ENCODE measurements at regions not wholly inside any gene's neighbourhood (a gene's known extent, or its start where the extent isn't known, plus 50 kb on each side); places are given as distances from the start of the nearest gene placed in this dataset.
"Not testable (repeated sequence)": the region's sequence is repeated elsewhere in the genome, so short reads cannot be mapped to it uniquely, and the experiment has no call there.

DNA sequence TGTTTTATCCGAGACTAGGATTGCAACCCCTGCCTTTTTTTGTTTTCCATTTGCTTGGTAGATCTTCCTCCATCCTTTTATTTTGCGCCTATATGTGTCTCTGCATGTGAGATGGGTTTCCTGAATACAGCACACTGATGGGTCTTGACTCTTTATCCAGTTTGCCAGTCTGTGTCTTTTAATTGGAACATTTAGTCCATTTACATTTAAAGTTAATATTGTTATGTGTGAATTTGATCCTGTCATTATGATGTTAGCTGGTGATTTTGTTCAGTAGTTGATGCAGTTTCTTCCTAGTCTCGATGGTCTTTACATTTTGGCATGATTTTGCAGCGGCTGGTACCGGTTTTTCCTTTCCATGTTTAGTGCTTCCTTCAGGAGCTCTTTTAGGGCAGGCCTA lies 216.2 kb downstream of the FZD1 start:
- not testable (repeated sequence) for H3K27ac Mint-ChIP-seq; H3K36me3 Mint-ChIP-seq (ENCODE audit: low read depth); H3K4me1 Mint-ChIP-seq (ENCODE audit: low read depth); H3K27me3 Mint-ChIP-seq (ENCODE audit: low read depth); H3K4me3 Mint-ChIP-seq; DNase-seq (ENCODE audit: low spot score); H3K9me3 Mint-ChIP-seq

DNA sequence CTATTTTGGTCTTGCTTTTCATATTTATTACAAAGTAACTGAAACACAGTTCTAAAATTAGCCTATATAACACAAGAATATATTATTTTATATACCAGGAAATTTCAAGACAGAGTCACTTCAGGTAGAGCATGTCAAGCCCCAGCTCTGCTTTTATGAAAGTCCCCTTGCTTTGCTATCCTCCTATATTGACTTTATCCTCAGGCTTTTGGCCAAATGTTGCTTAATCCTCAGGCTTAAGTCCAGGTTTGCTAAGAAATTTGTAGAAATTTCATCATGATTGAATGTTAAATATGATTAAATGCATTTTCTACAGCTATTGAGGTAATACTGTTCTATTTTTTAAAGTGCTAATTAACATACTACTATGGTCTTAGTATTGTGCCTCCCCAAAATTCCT lies 227.6 kb downstream of the FZD1 start:
- no peaks in the 10 kb centered on the region for H3K27me3 Mint-ChIP-seq (ENCODE audit: low read depth)
- H3K4me1 Mint-ChIP-seq (ENCODE audit: low read depth) = no peaks in the 10 kb centered on the region
- H3K27ac Mint-ChIP-seq = no peak overlapping the region
- no peak for DNase-seq (ENCODE audit: low spot score)
- no peak overlapping the region for H3K4me3 Mint-ChIP-seq
- no peaks in the 10 kb centered on the region for H3K36me3 Mint-ChIP-seq (ENCODE audit: low read depth)
- H3K9me3 Mint-ChIP-seq = peaks cover 3% of the 10 kb centered on the region

DNA sequence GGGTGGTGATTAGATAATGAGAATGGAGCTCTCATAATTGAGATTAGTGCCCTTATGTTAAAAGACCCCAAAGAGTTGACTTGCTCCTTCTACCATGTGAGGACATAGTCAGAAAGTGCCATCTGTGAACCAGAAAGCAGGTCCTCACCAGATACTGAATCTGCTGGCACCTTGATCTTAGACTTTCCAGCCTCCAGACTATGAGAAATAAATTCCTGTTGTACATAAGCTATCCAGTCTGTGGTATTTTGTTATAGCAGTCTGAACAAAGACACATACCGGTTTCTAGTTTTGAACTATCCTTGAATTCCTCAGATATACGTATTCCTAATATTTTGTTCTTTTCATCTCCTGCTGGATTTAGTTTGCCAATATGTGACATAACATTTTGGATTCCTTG lies 228.1 kb downstream of the FZD1 start:
- no peak overlapping the region for H3K27ac Mint-ChIP-seq
- peaks cover 3% of the 10 kb centered on the region for H3K9me3 Mint-ChIP-seq
- DNase-seq (ENCODE audit: low spot score) = no peak
- H3K4me3 Mint-ChIP-seq = no peak overlapping the region
- H3K36me3 Mint-ChIP-seq (ENCODE audit: low read depth) = no peaks in the 10 kb centered on the region
- H3K27me3 Mint-ChIP-seq (ENCODE audit: low read depth) = no peaks in the 10 kb centered on the region
- no peaks in the 10 kb centered on the region for H3K4me1 Mint-ChIP-seq (ENCODE audit: low read depth)

DNA sequence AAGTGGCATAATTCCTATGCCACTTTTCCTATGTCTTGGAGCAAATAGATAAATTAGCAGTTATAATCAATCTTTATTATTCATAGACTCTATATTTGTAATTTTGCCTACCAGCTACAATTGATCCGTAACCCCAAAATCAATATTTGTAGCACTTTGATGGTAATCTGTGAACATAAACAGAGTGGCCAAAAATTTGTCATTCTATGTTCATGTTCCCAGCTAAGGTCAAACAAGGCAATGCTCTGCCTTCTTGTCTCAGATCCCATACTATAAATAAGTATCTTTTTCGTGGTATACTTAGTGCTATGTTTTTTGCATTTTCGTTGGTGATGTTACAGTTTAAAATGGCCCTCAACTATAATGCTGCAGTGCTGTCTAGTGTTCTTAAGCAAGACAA lies 228.5 kb downstream of the FZD1 start:
- Mint-ChIP-seq H3K4me1 (ENCODE audit: low read depth) (no peaks in the 10 kb centered on the region), H3K9me3 (peaks cover 3% of the 10 kb centered on the region), H3K27me3 (ENCODE audit: low read depth) (no peaks in the 10 kb centered on the region), H3K27ac (no peak overlapping the region), H3K36me3 (ENCODE audit: low read depth) (no peaks in the 10 kb centered on the region), H3K4me3 (no peak overlapping the region)
- no peak for DNase-seq (ENCODE audit: low spot score)

DNA sequence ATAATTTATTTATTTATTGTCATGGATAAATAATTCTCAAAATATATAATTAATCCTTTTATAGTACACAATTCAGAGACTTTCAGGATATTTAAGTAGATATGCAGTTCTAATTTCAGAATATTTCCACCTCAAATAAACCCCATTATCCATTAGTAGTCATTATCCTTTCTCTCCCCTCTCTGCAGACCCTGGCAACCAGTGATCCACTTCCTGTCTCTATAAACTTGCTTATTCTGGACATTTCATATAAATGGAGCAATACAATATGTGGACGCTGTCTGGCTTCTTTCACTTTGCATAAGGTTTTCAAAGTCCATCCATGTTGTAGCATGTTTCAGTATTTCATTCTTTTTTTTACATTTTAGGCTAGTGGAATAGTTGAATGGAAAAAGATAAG lies 230.2 kb downstream of the FZD1 start:
- Mint-ChIP-seq H3K4me3 (no peak overlapping the region), H3K4me1 (ENCODE audit: low read depth) (no peaks in the 10 kb centered on the region), H3K36me3 (ENCODE audit: low read depth) (no peaks in the 10 kb centered on the region), H3K9me3 (peaks cover 8% of the 10 kb centered on the region), H3K27me3 (ENCODE audit: low read depth) (no peaks in the 10 kb centered on the region), H3K27ac (no peak overlapping the region)
- DNase-seq (ENCODE audit: low spot score) = no peak

DNA sequence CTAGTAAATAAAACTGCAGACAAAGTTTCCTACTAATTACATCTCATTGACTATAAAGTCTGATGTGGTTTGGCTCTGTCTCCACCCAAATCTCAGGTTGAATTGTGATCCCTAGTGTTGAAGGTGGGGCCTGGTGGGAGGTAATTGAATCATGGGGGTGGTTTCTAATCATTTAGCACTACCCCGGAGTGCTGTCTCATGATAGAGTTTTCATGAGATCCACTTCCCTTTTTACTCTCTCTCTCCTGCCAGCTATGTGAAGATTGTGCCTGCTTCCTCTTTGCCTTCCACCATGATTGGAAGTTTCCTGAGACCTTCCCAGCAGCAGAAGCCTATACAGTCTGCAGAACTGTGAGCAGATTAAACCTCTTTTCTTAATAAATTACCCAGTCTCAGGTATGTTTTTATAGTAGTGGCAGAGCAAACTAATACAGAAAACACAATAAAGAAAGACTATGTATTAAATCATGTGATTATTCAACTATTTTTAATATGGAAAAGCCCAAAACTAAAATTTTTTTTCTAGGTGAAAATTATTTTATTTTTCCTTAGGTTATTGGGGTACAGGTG lies 232.1 kb downstream of the FZD1 start:
- Mint-ChIP-seq H3K36me3 (ENCODE audit: low read depth) (no peaks in the 10 kb centered on the region), H3K27ac (no peak overlapping the region)

DNA sequence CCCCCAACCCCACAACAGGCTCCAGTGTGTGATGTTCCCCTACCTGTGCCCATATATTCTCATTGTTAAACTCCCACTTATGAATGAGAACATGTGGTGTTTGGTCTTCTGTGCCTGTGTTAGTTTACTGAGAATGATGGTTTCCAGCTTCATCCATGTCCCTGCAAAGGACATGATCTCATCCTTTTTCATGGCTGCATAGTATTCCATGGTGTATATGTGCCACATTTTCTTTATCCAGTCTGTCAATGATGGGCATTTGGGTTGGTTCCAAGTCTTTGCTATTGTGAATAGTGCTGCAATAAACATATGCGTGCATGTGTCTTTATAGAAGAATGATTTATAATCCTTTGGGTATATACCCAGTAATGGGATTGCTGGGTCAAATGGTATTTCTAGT lies 233.0 kb downstream of the FZD1 start:
- not testable (repeated sequence) for H3K27ac Mint-ChIP-seq; H3K4me3 Mint-ChIP-seq; H3K36me3 Mint-ChIP-seq (ENCODE audit: low read depth); DNase-seq (ENCODE audit: low spot score); H3K4me1 Mint-ChIP-seq (ENCODE audit: low read depth); H3K27me3 Mint-ChIP-seq (ENCODE audit: low read depth)
- H3K9me3 Mint-ChIP-seq = peaks cover 11% of the 10 kb centered on the region

More for the DNA sequence above, 232.1 kb downstream of the FZD1 start:
- Mint-ChIP-seq H3K4me1 (ENCODE audit: low read depth) (no peaks in the 10 kb centered on the region), H3K27me3 (ENCODE audit: low read depth) (no peaks in the 10 kb centered on the region), H3K9me3 (peaks cover 6% of the 10 kb centered on the region), H3K4me3 (no peak overlapping the region)
- no peak for DNase-seq (ENCODE audit: low spot score)

DNA sequence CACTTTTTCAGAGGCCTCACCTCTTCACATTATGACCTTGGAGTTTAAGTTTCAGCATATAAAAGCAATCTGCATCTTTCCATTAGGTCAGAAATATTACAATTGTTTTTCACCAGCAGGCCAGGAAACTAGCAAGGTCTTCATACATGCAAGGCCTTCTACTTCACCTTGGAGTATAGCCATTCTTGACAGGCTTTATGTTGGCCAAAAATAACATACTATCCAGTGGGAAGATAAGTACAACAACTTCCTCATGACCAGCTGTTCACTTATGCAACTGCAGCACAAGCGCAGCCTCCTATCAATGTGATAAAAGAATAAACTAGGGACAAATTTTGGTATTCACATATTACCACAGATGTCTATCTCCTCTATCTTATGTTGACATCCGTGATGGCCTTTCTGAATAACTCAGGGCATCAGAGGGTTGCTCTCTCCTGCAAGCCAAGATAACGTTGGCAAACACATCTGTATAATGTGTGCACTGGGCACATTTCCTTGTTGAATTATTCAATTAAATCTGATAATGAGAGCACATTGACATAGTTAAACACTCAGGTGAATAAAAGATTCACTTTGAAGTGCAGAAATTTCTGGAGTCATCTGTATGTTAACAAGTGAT lies 239.8 kb downstream of the FZD1 start:
- Mint-ChIP-seq H3K4me3 (no peak overlapping the region), H3K9me3 (peaks cover 7% of the 10 kb centered on the region), H3K27me3 (ENCODE audit: low read depth) (no peaks in the 10 kb centered on the region)

DNA sequence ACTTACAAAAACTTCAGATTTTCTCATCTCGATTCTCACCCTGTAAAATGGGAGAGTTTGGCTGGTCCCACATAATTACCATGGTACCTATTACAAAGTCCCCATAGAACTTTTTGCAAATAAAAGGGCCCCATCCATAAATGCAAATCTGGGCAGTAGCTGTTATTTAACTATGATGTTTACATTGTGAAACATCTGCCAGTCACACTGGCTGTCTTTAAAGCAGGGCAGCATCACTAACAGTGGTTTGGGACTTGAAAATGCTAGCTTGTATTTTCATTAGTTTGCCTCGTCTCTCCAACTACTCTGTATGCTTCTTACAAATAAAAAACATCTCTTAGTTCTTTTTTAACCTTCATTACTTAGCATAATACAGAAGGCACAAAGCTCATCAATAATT lies 240.7 kb downstream of the FZD1 start:
- DNase-seq (ENCODE audit: low spot score) = no peak
- Mint-ChIP-seq H3K27me3 (ENCODE audit: low read depth) (no peaks in the 10 kb centered on the region), H3K9me3 (peaks cover 7% of the 10 kb centered on the region), H3K4me1 (ENCODE audit: low read depth) (no peaks in the 10 kb centered on the region), H3K36me3 (ENCODE audit: low read depth) (no peaks in the 10 kb centered on the region), H3K4me3 (no peak overlapping the region), H3K27ac (no peak overlapping the region)

More for the DNA sequence above, 239.8 kb downstream of the FZD1 start:
- Mint-ChIP-seq H3K27ac (no peak overlapping the region), H3K36me3 (ENCODE audit: low read depth) (no peaks in the 10 kb centered on the region), H3K4me1 (ENCODE audit: low read depth) (no peaks in the 10 kb centered on the region)
- no peak for DNase-seq (ENCODE audit: low spot score)

DNA sequence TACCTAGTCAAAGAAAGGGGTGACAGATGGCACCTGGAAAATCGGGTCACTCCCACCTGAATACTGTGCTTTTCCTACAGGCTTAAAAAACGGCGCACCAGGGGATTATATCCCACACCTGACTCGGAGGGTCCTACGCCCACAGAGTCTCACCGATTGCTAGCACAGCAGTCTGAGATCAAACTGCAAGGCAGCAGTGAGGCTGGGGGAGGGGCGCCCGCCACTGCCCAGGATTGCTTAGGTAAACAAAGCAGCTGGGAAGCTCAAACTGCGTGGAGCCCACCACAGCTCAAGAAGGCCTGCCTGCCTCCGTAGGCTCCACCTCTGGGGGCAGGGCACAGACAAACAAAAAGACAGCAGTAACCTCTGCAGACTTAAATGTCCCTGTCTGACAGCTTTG lies 242.7 kb downstream of the FZD1 start:
- not testable (repeated sequence) for H3K4me3 Mint-ChIP-seq; DNase-seq (ENCODE audit: low spot score); H3K9me3 Mint-ChIP-seq; H3K36me3 Mint-ChIP-seq (ENCODE audit: low read depth); H3K27me3 Mint-ChIP-seq (ENCODE audit: low read depth); H3K4me1 Mint-ChIP-seq (ENCODE audit: low read depth); H3K27ac Mint-ChIP-seq

DNA sequence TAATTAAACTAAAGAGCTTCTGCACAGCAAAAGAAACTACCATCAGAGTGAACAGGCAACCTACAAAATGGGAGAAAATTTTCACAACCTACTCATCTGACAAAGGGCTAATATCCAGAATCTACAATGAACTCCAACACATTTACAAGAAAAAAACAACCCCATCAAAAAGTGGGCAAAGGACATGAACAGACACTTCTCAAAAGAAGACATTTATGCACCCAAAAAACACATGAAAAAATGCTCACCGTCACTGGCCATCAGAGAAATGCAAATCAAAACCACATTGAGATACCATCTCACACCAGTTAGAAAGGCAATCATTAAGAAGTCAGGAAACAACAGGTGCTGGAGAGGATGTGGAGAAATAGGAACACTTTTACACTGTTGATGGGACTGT lies 247.6 kb downstream of the FZD1 start:
- H3K36me3 Mint-ChIP-seq (ENCODE audit: low read depth); H3K27me3 Mint-ChIP-seq (ENCODE audit: low read depth); H3K4me3 Mint-ChIP-seq; H3K9me3 Mint-ChIP-seq; DNase-seq (ENCODE audit: low spot score); H3K27ac Mint-ChIP-seq; H3K4me1 Mint-ChIP-seq (ENCODE audit: low read depth): not testable (repeated sequence)

DNA sequence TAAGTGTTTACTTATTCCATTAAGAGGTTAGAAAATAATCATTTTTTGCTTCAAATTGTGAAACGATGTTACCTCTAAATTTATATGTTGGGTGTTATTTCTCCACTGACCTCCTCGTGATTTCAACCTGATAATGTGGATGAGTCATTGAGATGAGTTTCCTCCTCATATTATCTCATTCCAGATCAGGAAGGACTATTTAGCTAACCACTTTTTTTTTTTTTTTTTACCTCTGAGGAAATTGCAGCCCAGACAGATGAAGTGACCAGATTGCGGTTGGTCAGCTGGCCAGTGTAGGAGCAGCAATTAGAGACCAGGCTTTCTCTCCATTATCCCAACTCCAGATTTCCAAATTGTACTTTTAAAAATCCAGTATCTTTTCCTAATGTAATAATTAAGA lies 248.7 kb downstream of the FZD1 start:
- Mint-ChIP-seq H3K9me3 (no peaks in the 10 kb centered on the region), H3K4me3 (no peak overlapping the region), H3K27ac (no peak overlapping the region), H3K4me1 (ENCODE audit: low read depth) (no peaks in the 10 kb centered on the region), H3K36me3 (ENCODE audit: low read depth) (no peaks in the 10 kb centered on the region), H3K27me3 (ENCODE audit: low read depth) (no peaks in the 10 kb centered on the region)
- no peak for DNase-seq (ENCODE audit: low spot score)

DNA sequence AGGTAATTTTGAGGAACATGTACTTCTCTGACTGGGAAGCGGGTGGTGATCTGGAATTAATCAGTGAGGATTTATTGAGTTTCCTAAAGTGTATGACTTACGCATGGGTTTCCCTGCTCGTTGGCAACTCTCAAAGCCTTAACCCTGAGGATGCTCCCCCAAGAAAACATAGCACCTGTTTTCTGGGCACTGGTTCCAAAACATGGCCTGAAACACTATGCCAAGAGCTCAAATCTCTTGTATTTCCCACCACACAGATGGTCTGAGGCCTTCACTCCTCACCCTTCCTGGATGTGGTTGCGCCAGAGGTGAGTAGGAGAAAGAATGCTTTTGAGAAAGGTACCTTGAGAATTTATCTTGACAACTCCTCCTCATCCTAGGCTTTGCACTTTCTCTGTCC lies 250.4 kb downstream of the FZD1 start:
- no peak for DNase-seq (ENCODE audit: low spot score)
- no peaks in the 10 kb centered on the region for H3K27me3 Mint-ChIP-seq (ENCODE audit: low read depth)
- no peaks in the 10 kb centered on the region for H3K36me3 Mint-ChIP-seq (ENCODE audit: low read depth)
- H3K9me3 Mint-ChIP-seq = no peaks in the 10 kb centered on the region
- no peak overlapping the region for H3K4me3 Mint-ChIP-seq
- no peak overlapping the region for H3K27ac Mint-ChIP-seq
- H3K4me1 Mint-ChIP-seq (ENCODE audit: low read depth) = no peaks in the 10 kb centered on the region

DNA sequence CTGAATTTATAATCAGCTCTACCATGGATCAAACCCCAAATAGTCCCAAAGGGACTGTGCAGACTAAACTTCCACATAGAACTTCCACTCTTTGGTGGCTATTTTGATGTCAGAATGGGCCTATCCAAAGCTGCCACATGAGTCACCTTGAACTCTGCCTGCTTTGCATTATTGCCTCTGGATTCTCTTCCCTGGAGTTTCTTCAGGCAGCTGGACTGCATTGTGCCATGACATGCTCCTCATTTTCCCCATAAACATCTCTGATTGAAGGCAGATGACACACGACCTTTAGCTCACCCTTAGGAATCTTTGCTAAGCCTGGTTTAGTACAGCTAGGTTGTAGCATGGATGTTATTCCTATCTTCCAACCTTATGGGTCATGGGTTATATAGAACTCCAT lies 251.7 kb downstream of the FZD1 start:
- Mint-ChIP-seq H3K27ac (no peak overlapping the region), H3K4me3 (no peak overlapping the region), H3K36me3 (ENCODE audit: low read depth) (no peaks in the 10 kb centered on the region), H3K4me1 (ENCODE audit: low read depth) (no peaks in the 10 kb centered on the region), H3K9me3 (no peaks in the 10 kb centered on the region), H3K27me3 (ENCODE audit: low read depth) (no peaks in the 10 kb centered on the region)
- no peak for DNase-seq (ENCODE audit: low spot score)

DNA sequence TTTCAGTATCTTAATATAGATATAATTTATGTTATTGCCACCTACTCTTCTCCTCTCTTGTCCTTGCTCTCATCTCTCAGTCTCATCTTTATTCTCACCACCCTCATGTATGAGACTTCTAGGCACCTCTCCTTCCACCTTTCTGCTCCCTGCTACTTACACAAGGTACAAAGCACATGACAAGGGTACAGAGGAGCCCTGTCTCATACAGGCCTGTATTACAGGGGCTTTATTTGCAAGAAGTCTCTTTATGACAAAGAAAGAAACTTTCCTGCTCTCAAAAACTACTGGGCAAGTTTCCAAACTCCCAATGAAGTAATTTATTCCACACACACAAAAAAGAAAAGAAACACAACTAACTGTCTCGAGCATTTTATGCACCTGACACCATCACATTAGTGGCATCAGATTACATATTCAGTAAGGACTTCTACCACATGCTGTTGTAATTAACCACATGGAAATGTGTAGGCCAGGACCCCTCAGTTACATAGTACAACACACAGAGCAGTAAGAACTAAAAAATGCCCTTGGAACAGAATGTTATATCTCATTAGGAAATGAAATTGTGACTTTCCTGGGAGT lies 253.1 kb downstream of the FZD1 start:
- Mint-ChIP-seq H3K9me3 (no peaks in the 10 kb centered on the region), H3K27ac (no peak overlapping the region), H3K4me3 (no peak overlapping the region), H3K4me1 (ENCODE audit: low read depth) (no peaks in the 10 kb centered on the region), H3K36me3 (ENCODE audit: low read depth) (no peaks in the 10 kb centered on the region), H3K27me3 (ENCODE audit: low read depth) (no peaks in the 10 kb centered on the region)
- DNase-seq (ENCODE audit: low spot score) = no peak

Measured in T-helper 2 cell treated with Interferon-gamma antibody and Interleukin-4, amounts not matched to agents 5 μg/mL and 100 μg/mL, for 36 hours (primary cell).